ENCODE measurements at regions not wholly inside any gene's neighbourhood (a gene's known extent, or its start where the extent isn't known, plus 50 kb on each side); places are given as distances from the start of the nearest gene placed in this dataset.

- TF ChIP-seq EZH2phosphoT487 (IDR thresholded peaks at IDR 0.05; ENCODE audit: borderline replicate concordance, low read length): no peak
- no peak for TF ChIP-seq CTCF (IDR thresholded peaks at IDR 0.05; ENCODE audit: low read depth, low read length, poor library complexity, severe bottlenecking)
- Histone ChIP-seq H4K20me1 (ENCODE audit: control insufficient read depth, insufficient read depth, low read depth, low read length) (no peaks in the 10 kb centered on the region), H3K9me3 (ENCODE audit: control insufficient read depth, insufficient read depth, low read length) (no peaks in the 10 kb centered on the region; the same call in 1 of the 2 replicates), H3K36me3 (ENCODE audit: control insufficient read depth, low read length) (no peaks in the 10 kb centered on the region), H3K27ac (ENCODE audit: low read depth, low read length) (no peak overlapping the region), H3K27me3 (ENCODE audit: control insufficient read depth, low read length) (no peaks in the 10 kb centered on the region), H3K4me3 (ENCODE audit: low read length) (no peak overlapping the region), H3F3A (ENCODE audit: control insufficient read depth, insufficient read depth) (no peaks in the 10 kb centered on the region), H3K4me1 (ENCODE audit: control insufficient read depth, low read length) (no peaks in the 10 kb centered on the region), H3K4me2 (ENCODE audit: low read length) (no peak overlapping the region), H3K9me2 (replicated peaks; ENCODE audit: control insufficient read depth, low read length) (no peaks in the 10 kb centered on the region), H3K79me2 (ENCODE audit: control insufficient read depth, low read length) (no peaks in the 10 kb centered on the region)
Observed at GRCh38 chr5:2502970-2503594, 248.4 kb downstream of the IRX2 start.

GRCh38 chr5:2499917-2500316 lies 251.6 kb downstream of the IRX2 start:
- no peak overlapping the region for H3K27ac ChIP-seq (ENCODE audit: low read depth, low read length)
- H3K9me3 ChIP-seq (ENCODE audit: control insufficient read depth, insufficient read depth, low read length): no peaks in the 10 kb centered on the region; the same call in 1 of the 2 replicates
- no peaks in the 10 kb centered on the region for H3K36me3 ChIP-seq (ENCODE audit: control insufficient read depth, low read length)
- TF ChIP-seq EZH2phosphoT487 (IDR thresholded peaks at IDR 0.05; ENCODE audit: borderline replicate concordance, low read length) (no peak), CTCF (IDR thresholded peaks at IDR 0.05; ENCODE audit: low read depth, low read length, poor library complexity, severe bottlenecking) (no peak)
- H3K4me3 ChIP-seq (ENCODE audit: low read length): no peak overlapping the region
- no peak overlapping the region for H3K4me2 ChIP-seq (ENCODE audit: low read length)
- no peaks in the 10 kb centered on the region for H4K20me1 ChIP-seq (ENCODE audit: control insufficient read depth, insufficient read depth, low read depth, low read length)
- no peaks in the 10 kb centered on the region for H3K27me3 ChIP-seq (ENCODE audit: control insufficient read depth, low read length)
- H3F3A ChIP-seq (ENCODE audit: control insufficient read depth, insufficient read depth): no peaks in the 10 kb centered on the region
- no peaks in the 10 kb centered on the region for H3K9me2 ChIP-seq (replicated peaks; ENCODE audit: control insufficient read depth, low read length)
- no peaks in the 10 kb centered on the region for H3K79me2 ChIP-seq (ENCODE audit: control insufficient read depth, low read length)
- H3K4me1 ChIP-seq (ENCODE audit: control insufficient read depth, low read length): no peaks in the 10 kb centered on the region

- no peaks in the 10 kb centered on the region for H3K9me2 ChIP-seq (replicated peaks; ENCODE audit: control insufficient read depth, low read length)
- H3K4me2 ChIP-seq (ENCODE audit: low read length): no peak overlapping the region
- H3K36me3 ChIP-seq (ENCODE audit: control insufficient read depth, low read length): no peaks in the 10 kb centered on the region
- H3K79me2 ChIP-seq (ENCODE audit: control insufficient read depth, low read length): no peaks in the 10 kb centered on the region
- peaks cover 5% of the 10 kb centered on the region; the same call in 1 of the 2 replicates for H3K9me3 ChIP-seq (ENCODE audit: control insufficient read depth, insufficient read depth, low read length)
- H4K20me1 ChIP-seq (ENCODE audit: control insufficient read depth, insufficient read depth, low read depth, low read length): no peaks in the 10 kb centered on the region
- no peaks in the 10 kb centered on the region for H3K4me1 ChIP-seq (ENCODE audit: control insufficient read depth, low read length)
- no peak overlapping the region for H3K4me3 ChIP-seq (ENCODE audit: low read length)
- no peaks in the 10 kb centered on the region for H3K27me3 ChIP-seq (ENCODE audit: control insufficient read depth, low read length)
- no peaks in the 10 kb centered on the region for H3F3A ChIP-seq (ENCODE audit: control insufficient read depth, insufficient read depth)
- H3K27ac ChIP-seq (ENCODE audit: low read depth, low read length): no peak overlapping the region
- TF ChIP-seq CTCF (IDR thresholded peaks at IDR 0.05; ENCODE audit: low read depth, low read length, poor library complexity, severe bottlenecking) (no peak), EZH2phosphoT487 (IDR thresholded peaks at IDR 0.05; ENCODE audit: borderline replicate concordance, low read length) (no peak)
Observed at GRCh38 chr5:2496891-2497290, 254.6 kb downstream of the IRX2 start.

Data from DOHH2 (cell line).